Stimulated activated naive CD4-positive, alpha-beta T cell (primary cell): ENCODE measurements at regions not wholly inside any gene's neighbourhood (a gene's known extent, or its start where the extent isn't known, plus 50 kb on each side); places are given as distances from the start of the nearest gene placed in this dataset.

Experiments used
- DNase-seq, 6 experiments: peaks; one replicate each; lab custom pipeline; 2025; lab: John Stamatoyannopoulos, UW

- DNase-seq, result no peak
Measured at GRCh38 chr4:187251896-187252295, 528.2 kb upstream of the FAT1 start.

GRCh38 chr4:187256897-187257296, 533.2 kb upstream of the FAT1 start:
- DNase-seq, result no peak

GRCh38 chr4:187258651-187259401, 535.2 kb upstream of the FAT1 start:
- DNase-seq, result no peak

GRCh38 chr4:187268940-187269339, 545.3 kb upstream of the FAT1 start:
- no peak for DNase-seq

- DNase-seq, result no peak
Measured at GRCh38 chr4:187270154-187270553, 546.5 kb upstream of the FAT1 start.

GRCh38 chr4:187271848-187272247, 548.2 kb upstream of the FAT1 start:
- no peak for DNase-seq

GRCh38 chr4:187274153-187274552, 550.5 kb upstream of the FAT1 start:
- no peak for DNase-seq

GRCh38 chr4:187276736-187277408, 553.2 kb upstream of the FAT1 start:
- DNase-seq, result no peak

- no peak for DNase-seq
Measured at GRCh38 chr4:187283201-187283955, 559.7 kb upstream of the FAT1 start.

GRCh38 chr4:187286525-187286924, 562.9 kb upstream of the FAT1 start:
- DNase-seq, result no peak

- DNase-seq, result no peak
Measured at GRCh38 chr4:187289371-187289770, 565.7 kb upstream of the FAT1 start.

- DNase-seq, result no peak
Measured at GRCh38 chr4:187294861-187295260, 571.2 kb upstream of the FAT1 start.

GRCh38 chr4:187301923-187302322, 578.3 kb upstream of the FAT1 start:
- no peak for DNase-seq

GRCh38 chr4:187302457-187303150, 578.9 kb upstream of the FAT1 start:
- DNase-seq, result no peak

GRCh38 chr4:187304133-187304532, 580.5 kb upstream of the FAT1 start:
- DNase-seq, result no peak

- no peak for DNase-seq
Measured at GRCh38 chr4:187307131-187307530, 583.5 kb upstream of the FAT1 start.

- DNase-seq, result no peak
Measured at GRCh38 chr4:187309456-187309855, 585.8 kb upstream of the FAT1 start.

- DNase-seq, result no peak
Measured at GRCh38 chr4:187312299-187312698, 588.6 kb upstream of the FAT1 start.

- no peak for DNase-seq
Measured at GRCh38 chr4:187317799-187318198, 594.1 kb upstream of the FAT1 start.

GRCh38 chr4:187321711-187322110, 598.1 kb upstream of the FAT1 start:
- no peak for DNase-seq

GRCh38 chr4:187332141-187332540, 608.5 kb upstream of the FAT1 start:
- no peak for DNase-seq

- DNase-seq, result no peak
Measured at GRCh38 chr4:187333151-187333550, 609.5 kb upstream of the FAT1 start.
